Fibroblast of lung (primary cell): ENCODE measurements at regions not wholly inside any gene's neighbourhood (a gene's known extent, or its start where the extent isn't known, plus 50 kb on each side); places are given as distances from the start of the nearest gene placed in this dataset.

Experiments
- CTCF ChIP-seq, 2 donors: IDR thresholded peaks in 1 of 2; conservative IDR thresholded peaks in 1 of 2; 1 replicate in 1 of 2; 2 replicates in 1 of 2; pipeline ENCODE4 v1.5.1; 2011 to 2012; ENCODE audit warnings: low read length in 2 of 2, control low read depth in 1 of 2, inconsistent platforms in 1 of 2, low read depth in 1 of 2, mild to moderate bottlenecking in 1 of 2
- EZH2 ChIP-seq: IDR thresholded peaks from 2 replicates; pipeline ENCODE4 v1.5.1; 2012; ENCODE audit warnings: low read length, control low read depth, mild to moderate bottlenecking; ENCODE audit errors: missing control alignments

DNA sequence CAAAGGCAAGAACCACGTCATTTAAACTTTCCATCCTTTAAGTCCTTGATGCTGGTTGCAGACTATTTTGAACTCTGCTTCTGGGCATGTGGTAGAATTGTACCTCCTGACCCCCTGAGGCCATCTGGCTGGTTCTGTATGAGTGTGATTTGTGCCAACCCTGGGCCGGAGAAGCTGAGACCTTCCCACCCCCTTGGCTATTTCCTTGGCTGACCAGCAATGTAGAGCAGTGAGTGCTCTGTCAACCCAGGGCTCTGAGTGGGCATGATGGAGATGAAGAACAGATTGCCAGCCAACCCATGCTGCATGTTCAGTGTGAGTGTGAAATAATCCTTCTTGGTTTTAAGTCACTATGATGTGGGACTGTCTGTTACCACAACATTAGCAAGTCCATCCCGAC is 82.1 kb upstream of the RASGRP1 start:
- TF ChIP-seq EZH2 (no peak), CTCF (conservative IDR thresholded peaks at IDR 0.05 in 1 of 2, IDR thresholded peaks at IDR 0.05 in 1 of 2; ENCODE audit: low read depth in 1 of 2, low read length in 2 of 2) (no peak)
